NCI-H510A treated with DMSO at 0.1 percent for 48 hours (cell line): ENCODE measurements at regions not wholly inside any gene's neighbourhood (a gene's known extent, or its start where the extent isn't known, plus 50 kb on each side); places are given as distances from the start of the nearest gene placed in this dataset.
"Not testable (repeated sequence)": the region's sequence is repeated elsewhere in the genome, so short reads cannot be mapped to it uniquely, and the experiment has no call there.

Experiments
- DNase-seq: peaks from one replicate; lab custom pipeline; 2025; lab: John Stamatoyannopoulos, UW

GRCh38 chr5:145463634-145464033, 371.5 kb downstream of the PRELID2 start:
- DNase-seq, result no peak

- no peak for DNase-seq
These were observed 372.6 kb downstream of the PRELID2 start for GRCh38 chr5:145462525-145462924.

GRCh38 chr5:145450286-145450885, 384.8 kb downstream of the PRELID2 start:
- DNase-seq, result no peak

- no peak for DNase-seq
These were observed 385.3 kb downstream of the PRELID2 start for GRCh38 chr5:145449794-145450193.

- DNase-seq, result not testable (repeated sequence)
These were observed 388.3 kb downstream of the PRELID2 start for GRCh38 chr5:145446875-145447274.

- DNase-seq, result no peak
These were observed 388.7 kb downstream of the PRELID2 start for GRCh38 chr5:145446412-145446811.

GRCh38 chr5:145445027-145445426, 390.1 kb downstream of the PRELID2 start:
- no peak for DNase-seq

GRCh38 chr5:145443964-145444363, 391.2 kb downstream of the PRELID2 start:
- DNase-seq, result no peak

- no peak for DNase-seq
These were observed 391.8 kb downstream of the PRELID2 start for GRCh38 chr5:145443366-145443765.

- DNase-seq, result not testable (repeated sequence)
These were observed 392.5 kb downstream of the PRELID2 start for GRCh38 chr5:145442661-145443060.

GRCh38 chr5:145441228-145441627, 393.9 kb downstream of the PRELID2 start:
- no peak for DNase-seq

GRCh38 chr5:145437627-145438026, 397.5 kb downstream of the PRELID2 start:
- DNase-seq, result no peak

- no peak for DNase-seq
These were observed 402.1 kb downstream of the PRELID2 start for GRCh38 chr5:145433077-145433476.

GRCh38 chr5:145429170-145429569, 406.0 kb downstream of the PRELID2 start:
- DNase-seq, result no peak

GRCh38 chr5:145408048-145408341, 427.1 kb downstream of the PRELID2 start:
- no peak for DNase-seq

- no peak for DNase-seq
These were observed 427.7 kb downstream of the PRELID2 start for GRCh38 chr5:145407300-145408047.

- no peak for DNase-seq
These were observed 431.1 kb downstream of the PRELID2 start for GRCh38 chr5:145403992-145404391.

GRCh38 chr5:145396888-145397287, 438.3 kb downstream of the PRELID2 start:
- DNase-seq, result no peak

- not testable (repeated sequence) for DNase-seq
These were observed 440.0 kb downstream of the PRELID2 start for GRCh38 chr5:145395151-145395550.

- DNase-seq, result no peak
These were observed 441.7 kb downstream of the PRELID2 start for GRCh38 chr5:145393426-145393825.

GRCh38 chr5:145389047-145389446, 446.1 kb downstream of the PRELID2 start:
- DNase-seq, result no peak

- no peak for DNase-seq
These were observed 449.9 kb downstream of the PRELID2 start for GRCh38 chr5:145385276-145385675.

- no peak for DNase-seq
These were observed 456.9 kb downstream of the PRELID2 start for GRCh38 chr5:145378226-145378625.

GRCh38 chr5:145375521-145375920, 459.6 kb downstream of the PRELID2 start:
- no peak for DNase-seq
